ENCODE measurements at regions not wholly inside any gene's neighbourhood (a gene's known extent, or its start where the extent isn't known, plus 50 kb on each side); places are given as distances from the start of the nearest gene placed in this dataset.

GRCh38 chr10:113456741-113457140 lies 96.1 kb upstream of the HABP2 start (continued):
- TF ChIP-seq ZBTB7A (IDR thresholded peaks at IDR 0.05; ENCODE audit: borderline replicate concordance, control insufficient read depth, low read depth, low read length) (no peak), ZBTB1 (CRISPR knock-in tag; IDR thresholded peaks at IDR 0.05; ENCODE audit: borderline replicate concordance, low read depth) (no peak), ZNF830 (CRISPR knock-in tag; IDR thresholded peaks at IDR 0.05) (no peak), HOXB6 (CRISPR knock-in tag; IDR thresholded peaks at IDR 0.05; ENCODE audit: borderline replicate concordance) (no peak), ZBTB17 (CRISPR knock-in tag; IDR thresholded peaks at IDR 0.05) (no peak), JUND (IDR thresholded peaks at IDR 0.05; ENCODE audit: borderline replicate concordance, low read depth, low read length) (no peak), JUND (tag; IDR thresholded peaks at IDR 0.05; ENCODE audit: borderline replicate concordance, low read depth, low read length) (no peak), SOX6 (IDR thresholded peaks at IDR 0.05) (no peak), FIP1L1 (IDR thresholded peaks at IDR 0.05; ENCODE audit: low read depth, low read length, poor library complexity, severe bottlenecking) (no peak), ZBTB40 (IDR thresholded peaks at IDR 0.05) (no peak), ZBTB40 (CRISPR knock-in tag; IDR thresholded peaks at IDR 0.05) (no peak), PTRF (tag; IDR thresholded peaks at IDR 0.05) (no peak)

Data from K562 (cell line).